ENCODE measurements at regions not wholly inside any gene's neighbourhood (a gene's known extent, or its start where the extent isn't known, plus 50 kb on each side); places are given as distances from the start of the nearest gene placed in this dataset.

GRCh38 chr4:181757098-181757497, 486.1 kb upstream of the TENM3 start:
- ChIA-PET POLR2A (ENCODE audit: unreplicated experiment) (no interaction called here), CTCF (interaction anchor here (0.6 kb wide), 1 partner anchor 1048 kb away, joined by 5 read pairs; no protein-coding TSS in a partner anchor)
- no peak overlapping the region for H3K56ac ChIP-seq (ENCODE audit: extremely low read depth, insufficient read depth, low read length)
- H3K18ac ChIP-seq (ENCODE audit: low read depth, low read length), result no peak overlapping the region
- H3K27ac ChIP-seq (ENCODE audit: insufficient read depth, low read length), result no peak overlapping the region
- H3K4ac ChIP-seq (ENCODE audit: low read depth, low read length), result no peak overlapping the region
- H2BK15ac ChIP-seq (ENCODE audit: low read depth, low read length), result no peak overlapping the region
- intact Hi-C loops (cut with micrococcal nuclease) (no loop called here), dilution Hi-C loops (cut with HindIII; ENCODE audit: low sequenced_read_pairs, unreplicated experiment) (no loop called here), in situ Hi-C loops (cut with MboI; ENCODE audit: low sequenced_read_pairs) (no loop called here)
- no peak overlapping the region for H2BK20ac ChIP-seq (ENCODE audit: low read depth, low read length)
- no peak overlapping the region for H3K9ac ChIP-seq (ENCODE audit: low read depth, low read length)
- H2AFZ ChIP-seq (replicated peaks; ENCODE audit: low read length, poor library complexity), result no peak overlapping the region
- H3K4me1 ChIP-seq (ENCODE audit: control insufficient read depth, insufficient read depth, low read length), result peaks cover 2% of the 10 kb centered on the region; the same call in 1 of the 2 replicates
- no peak overlapping the region for H4K91ac ChIP-seq (ENCODE audit: insufficient read depth, low read depth, low read length)
- no peaks in the 10 kb centered on the region for H3K27me3 ChIP-seq (ENCODE audit: control insufficient read depth, insufficient read depth, low read length)
- DNase-seq (no peak), ATAC-seq (ENCODE audit: low read depth) (no peak)
- H2BK120ac ChIP-seq (ENCODE audit: low read depth, low read length), result no peak overlapping the region
- no peaks in the 10 kb centered on the region for H3K36me3 ChIP-seq (ENCODE audit: control insufficient read depth, insufficient read depth, low read length)
- no peaks in the 10 kb centered on the region for H3K79me1 ChIP-seq (ENCODE audit: low read depth in 1 of 2, low read length in 2 of 2)
- TF ChIP-seq MAFK (IDR thresholded peaks at IDR 0.05; ENCODE audit: low read depth, low read length), result no peak
- no peak for TF ChIP-seq MAZ (IDR thresholded peaks at IDR 0.05; ENCODE audit: borderline replicate concordance, low read depth, low read length)
- H3K14ac ChIP-seq (replicated peaks; ENCODE audit: low read depth, low read length), result no peak overlapping the region
- WGBS, 2 experiments (ENCODE audit: extremely low coverage in 2 of 2, insufficient read length in 1 of 2), result no CpG with 5 or more reads among the region's 3 CpGs
- no peaks in the 10 kb centered on the region for H4K20me1 ChIP-seq (ENCODE audit: insufficient read depth, low read length)
- H2BK5ac ChIP-seq (ENCODE audit: low read depth, low read length, poor library complexity, severe bottlenecking), result no peak overlapping the region
- no peak overlapping the region for H3K4me2 ChIP-seq (ENCODE audit: low read depth, low read length)
- no peak overlapping the region for H3K23ac ChIP-seq (ENCODE audit: low read depth, low read length)
- H3K4me3 ChIP-seq (ENCODE audit: insufficient read depth, low read depth, low read length), result no peak overlapping the region
- no peak overlapping the region for H2AK9ac ChIP-seq (replicated peaks; ENCODE audit: low read depth, low read length, poor library complexity)
- BruUV-seq (replicated peaks), result no TSS peak
- no peaks in the 10 kb centered on the region for H3K9me3 ChIP-seq (ENCODE audit: control insufficient read depth, insufficient read depth, low read length)
- no peak overlapping the region for H4K8ac ChIP-seq (ENCODE audit: low read depth in 2 of 2, low read length in 2 of 2)
- H4K5ac ChIP-seq (ENCODE audit: low read depth, low read length), result no peak overlapping the region
- H3K9me1 ChIP-seq (ENCODE audit: insufficient read depth, low read length), result 0 out of 2 replicates have a peak, but pooled peaks cover 3% of the 10 kb centered on the region
- no peak overlapping the region for H2AK5ac ChIP-seq (ENCODE audit: low read depth, low read length)

All from IMR-90 (cell line).